Parathyroid adenoma (tissue), 2 donors: ENCODE measurements at regions not wholly inside any gene's neighbourhood (a gene's known extent, or its start where the extent isn't known, plus 50 kb on each side); places are given as distances from the start of the nearest gene placed in this dataset.

Experiments used
- H2AFZ ChIP-seq: fragments of 300-600 bp; sonication (generic); one replicate; pipeline ENCODE4 v1.7.0; 2017; ENCODE audit warnings: antibody characterized with exemption, mild to moderate bottlenecking
- H3K27ac ChIP-seq: fragments of 300-600 bp; sonication (generic); one replicate; pipeline ENCODE4 v1.7.0; 2017
- H3K27me3 ChIP-seq: fragments of 300-600 bp; sonication (generic); one replicate; pipeline ENCODE4 v1.7.0; 2017; ENCODE audit warnings: low read length; ENCODE audit not compliant: control insufficient read depth, insufficient read depth
- H3K36me3 ChIP-seq: fragments of 300-600 bp; sonication (generic); one replicate; pipeline ENCODE4 v1.7.0; 2017; ENCODE audit warnings: low read length; ENCODE audit not compliant: control insufficient read depth, insufficient read depth
- H3K4me1 ChIP-seq: fragments of 300-600 bp; sonication (generic); one replicate; pipeline ENCODE4 v1.7.0; 2017; ENCODE audit warnings: control low read depth
- H3K4me2 ChIP-seq: fragments of 300-600 bp; sonication (generic); one replicate; pipeline ENCODE4 v1.7.0; 2017; ENCODE audit warnings: low read length
- H3K4me3 ChIP-seq: fragments of 300-600 bp; sonication (generic); one replicate; pipeline ENCODE4 v1.7.0; 2017; ENCODE audit warnings: low read depth, low read length
- H3K79me2 ChIP-seq: fragments of 300-600 bp; sonication (generic); one replicate; pipeline ENCODE4 v1.7.0; 2017; ENCODE audit warnings: control low read depth
- H3K9ac ChIP-seq: fragments of 300-600 bp; sonication (generic); one replicate; pipeline ENCODE4 v1.7.0; 2017; ENCODE audit warnings: mild to moderate bottlenecking
- H3K9me3 ChIP-seq: fragments of 300-600 bp; sonication (generic); one replicate; pipeline ENCODE4 v1.7.0; 2017; ENCODE audit warnings: low read length; ENCODE audit not compliant: control insufficient read depth
- TF ChIP-seq, protein P1 (sequence below): fragments of 300-600 bp; sonication (generic); IDR thresholded peaks from one replicate; pipeline ENCODE4 v1.7.0; 2017; ENCODE audit warnings: antibody characterized with exemption, mild to moderate bottlenecking
- donor health status: primary hyperparathyroidism.

DNA sequence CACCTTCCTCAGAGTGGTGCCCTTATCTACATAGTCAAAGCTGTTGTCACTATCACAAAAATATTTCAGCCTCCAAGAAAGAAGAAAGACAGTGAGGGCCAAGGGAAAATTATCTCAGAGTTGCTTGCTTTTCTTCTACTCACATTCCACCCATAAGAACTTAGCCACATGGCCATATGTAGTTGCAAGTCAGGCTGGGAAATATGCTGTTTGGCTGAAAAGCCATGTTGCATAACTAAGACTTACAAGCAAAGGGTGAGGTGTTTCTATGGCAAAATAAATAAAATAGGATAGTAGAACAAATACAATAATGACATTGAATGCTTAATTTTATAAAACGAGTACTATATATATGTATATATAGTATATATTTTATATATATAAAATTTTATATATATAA lies 365.9 kb upstream of the PABPC4L start:
- Histone ChIP-seq H3K9ac (no peak overlapping the region), H3K27ac (no peak overlapping the region), H3K36me3 (no peaks in the 10 kb centered on the region), H3K9me3 (no peaks in the 10 kb centered on the region), H3K4me3 (no peak overlapping the region), H3K4me1 (no peaks in the 10 kb centered on the region), H3K4me2 (no peak overlapping the region), H2AFZ (no peak overlapping the region), H3K27me3 (no peaks in the 10 kb centered on the region), H3K79me2 (no peaks in the 10 kb centered on the region)
- TF ChIP-seq, protein P1, sequence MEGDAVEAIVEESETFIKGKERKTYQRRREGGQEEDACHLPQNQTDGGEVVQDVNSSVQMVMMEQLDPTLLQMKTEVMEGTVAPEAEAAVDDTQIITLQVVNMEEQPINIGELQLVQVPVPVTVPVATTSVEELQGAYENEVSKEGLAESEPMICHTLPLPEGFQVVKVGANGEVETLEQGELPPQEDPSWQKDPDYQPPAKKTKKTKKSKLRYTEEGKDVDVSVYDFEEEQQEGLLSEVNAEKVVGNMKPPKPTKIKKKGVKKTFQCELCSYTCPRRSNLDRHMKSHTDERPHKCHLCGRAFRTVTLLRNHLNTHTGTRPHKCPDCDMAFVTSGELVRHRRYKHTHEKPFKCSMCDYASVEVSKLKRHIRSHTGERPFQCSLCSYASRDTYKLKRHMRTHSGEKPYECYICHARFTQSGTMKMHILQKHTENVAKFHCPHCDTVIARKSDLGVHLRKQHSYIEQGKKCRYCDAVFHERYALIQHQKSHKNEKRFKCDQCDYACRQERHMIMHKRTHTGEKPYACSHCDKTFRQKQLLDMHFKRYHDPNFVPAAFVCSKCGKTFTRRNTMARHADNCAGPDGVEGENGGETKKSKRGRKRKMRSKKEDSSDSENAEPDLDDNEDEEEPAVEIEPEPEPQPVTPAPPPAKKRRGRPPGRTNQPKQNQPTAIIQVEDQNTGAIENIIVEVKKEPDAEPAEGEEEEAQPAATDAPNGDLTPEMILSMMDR, result no peak

DNA sequence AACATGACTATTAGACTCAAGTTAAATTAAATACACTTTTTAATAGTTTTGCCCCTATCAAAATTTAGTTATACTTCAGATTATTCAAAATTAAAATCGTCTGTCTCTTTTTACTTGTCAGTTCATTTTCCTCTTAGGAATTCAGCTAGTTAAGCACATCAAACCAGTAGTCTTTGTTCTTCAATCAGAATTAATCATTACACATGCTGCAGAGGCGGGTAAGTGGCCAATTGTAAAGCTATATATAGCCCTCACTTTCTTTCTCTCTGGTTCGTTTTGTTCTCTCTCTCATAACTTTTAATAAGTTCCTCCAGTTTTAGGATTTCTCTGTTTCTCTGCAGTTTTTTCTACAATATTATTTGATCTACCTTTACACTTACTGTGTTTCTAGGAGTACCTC lies 359.1 kb upstream of the PABPC4L start:
- no peaks in the 10 kb centered on the region for H3K4me1 ChIP-seq
- H3K27me3 ChIP-seq, result no peaks in the 10 kb centered on the region
- no peaks in the 10 kb centered on the region for H3K36me3 ChIP-seq
- no peak overlapping the region for H2AFZ ChIP-seq
- H3K4me3 ChIP-seq, result no peak overlapping the region
- TF ChIP-seq, protein P1, result no peak
- H3K9me3 ChIP-seq, result no peaks in the 10 kb centered on the region
- no peaks in the 10 kb centered on the region for H3K79me2 ChIP-seq
- no peak overlapping the region for H3K27ac ChIP-seq
- H3K4me2 ChIP-seq, result no peak overlapping the region
- no peak overlapping the region for H3K9ac ChIP-seq

DNA sequence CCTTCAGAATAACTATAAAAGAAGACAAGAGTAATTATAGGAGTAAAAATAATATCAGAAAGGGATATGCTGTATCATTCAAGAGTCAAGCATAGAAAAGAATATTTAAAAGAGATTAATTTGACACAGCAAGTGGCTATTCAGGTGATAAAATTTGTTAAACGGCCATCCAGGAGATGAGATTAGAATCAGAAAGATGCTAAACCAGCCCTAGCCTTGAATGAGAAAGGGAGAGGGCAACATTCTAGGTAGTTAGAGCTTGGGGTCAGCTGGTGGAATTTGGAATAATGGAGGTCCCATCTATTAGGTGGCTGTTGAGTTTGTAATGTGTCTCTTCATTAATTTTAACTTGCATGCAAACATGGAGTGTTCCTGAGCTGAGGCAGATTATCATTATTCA lies 350.5 kb upstream of the PABPC4L start:
- TF ChIP-seq, protein P1, result no peak
- no peak overlapping the region for H3K4me3 ChIP-seq
- no peaks in the 10 kb centered on the region for H3K27me3 ChIP-seq
- H3K4me1 ChIP-seq, result no peaks in the 10 kb centered on the region
- no peak overlapping the region for H2AFZ ChIP-seq
- no peaks in the 10 kb centered on the region for H3K79me2 ChIP-seq
- H3K27ac ChIP-seq, result no peak overlapping the region
- no peak overlapping the region for H3K9ac ChIP-seq
- no peaks in the 10 kb centered on the region for H3K36me3 ChIP-seq
- no peaks in the 10 kb centered on the region for H3K9me3 ChIP-seq
- no peak overlapping the region for H3K4me2 ChIP-seq

DNA sequence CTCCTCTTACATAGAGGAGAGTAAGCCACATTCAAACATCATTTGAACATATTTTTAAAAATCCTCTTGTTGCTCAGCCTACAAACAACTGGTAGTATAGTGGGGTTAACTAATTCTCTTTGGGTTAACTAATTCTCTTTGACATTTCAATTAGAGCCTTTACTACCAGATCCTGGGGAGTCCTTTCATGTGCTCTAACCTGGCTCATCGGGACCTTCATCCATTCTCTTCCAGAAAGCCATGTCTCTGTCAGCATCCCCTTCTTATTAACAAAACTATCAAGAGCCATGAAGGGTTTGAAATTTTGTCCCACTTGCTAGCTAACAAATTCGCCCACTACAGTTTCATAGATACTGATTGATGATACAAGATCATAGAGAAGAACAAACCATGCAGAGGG lies 349.8 kb upstream of the PABPC4L start:
- no peaks in the 10 kb centered on the region for H3K4me1 ChIP-seq
- TF ChIP-seq, protein P1, result no peak
- no peaks in the 10 kb centered on the region for H3K36me3 ChIP-seq

DNA sequence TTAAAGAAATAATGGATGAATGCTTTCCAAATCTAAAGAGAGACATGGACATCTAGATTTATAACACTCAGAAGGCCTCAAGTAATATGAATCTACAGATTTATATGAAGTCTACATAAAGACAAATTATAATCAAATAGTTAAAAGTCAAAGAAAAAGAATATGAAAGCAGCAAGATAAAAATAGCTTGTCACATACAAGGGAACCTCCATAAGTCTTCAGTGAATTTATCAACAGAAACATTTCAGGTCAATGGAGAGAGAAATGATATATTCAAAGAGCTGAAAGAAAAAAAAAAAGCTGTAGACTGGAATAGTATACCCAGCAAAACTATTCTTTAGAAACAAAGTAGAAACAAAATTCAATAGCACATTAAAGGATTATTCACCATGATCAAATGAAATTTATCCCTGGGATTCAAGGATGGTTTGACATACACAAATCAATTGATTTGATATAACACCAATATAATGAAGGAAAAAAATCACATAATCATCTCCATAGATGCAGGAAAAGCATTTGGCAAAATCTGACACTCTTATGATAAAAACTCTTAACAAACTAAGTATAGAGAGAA lies 346.6 kb upstream of the PABPC4L start:
- no peak overlapping the region for H3K27ac ChIP-seq
- H3K4me2 ChIP-seq, result no peak overlapping the region
- H3K9ac ChIP-seq, result no peak overlapping the region
- H3K36me3 ChIP-seq, result no peaks in the 10 kb centered on the region
- H3K4me1 ChIP-seq, result no peaks in the 10 kb centered on the region
- H3K27me3 ChIP-seq, result no peaks in the 10 kb centered on the region
- no peak overlapping the region for H2AFZ ChIP-seq
- no peak overlapping the region for H3K4me3 ChIP-seq
- H3K79me2 ChIP-seq, result no peaks in the 10 kb centered on the region
- TF ChIP-seq, protein P1, result no peak
- H3K9me3 ChIP-seq, result no peaks in the 10 kb centered on the region

More for the DNA sequence above, 349.8 kb upstream of the PABPC4L start:
- Histone ChIP-seq H3K4me2 (no peak overlapping the region), H3K27me3 (no peaks in the 10 kb centered on the region), H3K9ac (no peak overlapping the region), H3K27ac (no peak overlapping the region), H2AFZ (no peak overlapping the region), H3K4me3 (no peak overlapping the region), H3K79me2 (no peaks in the 10 kb centered on the region), H3K9me3 (no peaks in the 10 kb centered on the region)
